ENCODE measurements at regions not wholly inside any gene's neighbourhood (a gene's known extent, or its start where the extent isn't known, plus 50 kb on each side); places are given as distances from the start of the nearest gene placed in this dataset.

DNA sequence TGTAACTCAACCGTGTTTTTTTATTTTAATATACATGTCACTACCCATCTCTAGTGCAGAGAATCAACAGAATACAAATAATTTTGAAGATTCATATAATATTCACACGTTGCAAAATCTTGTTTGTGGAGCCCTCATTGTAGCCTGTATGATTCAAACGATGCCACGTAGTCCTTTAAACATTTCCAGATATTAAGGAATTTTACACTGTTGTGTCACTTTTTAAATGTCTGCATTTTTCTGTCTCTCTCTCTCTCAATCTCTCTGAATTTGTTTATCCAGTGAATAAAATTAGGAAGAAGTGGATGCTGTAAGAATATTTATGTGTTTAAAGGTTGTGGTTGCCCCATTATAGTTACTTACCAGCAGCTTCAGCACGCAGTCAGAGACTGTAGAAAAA lies 262.0 kb downstream of the PAX1 start:
- WGBS, 2 donors: 75 to 76% methylated on average over 5 of the region's 5 CpGs
- Histone ChIP-seq H3K4me1 (no peaks in the 10 kb centered on the region), H3K9me3 (no peaks in the 10 kb centered on the region), H3K27me3 (no peaks in the 10 kb centered on the region), H3K36me3 (no peaks in the 10 kb centered on the region), H3K4me3 (no peak overlapping the region), H3K27ac (no peak overlapping the region)
- no peak for TF ChIP-seq POLR2AphosphoS5 (IDR thresholded peaks at IDR 0.05)
- TF ChIP-seq POLR2A (IDR thresholded peaks at IDR 0.05): no peak
- no peak for TF ChIP-seq EP300 (IDR thresholded peaks at IDR 0.05)
- TF ChIP-seq, protein P1, sequence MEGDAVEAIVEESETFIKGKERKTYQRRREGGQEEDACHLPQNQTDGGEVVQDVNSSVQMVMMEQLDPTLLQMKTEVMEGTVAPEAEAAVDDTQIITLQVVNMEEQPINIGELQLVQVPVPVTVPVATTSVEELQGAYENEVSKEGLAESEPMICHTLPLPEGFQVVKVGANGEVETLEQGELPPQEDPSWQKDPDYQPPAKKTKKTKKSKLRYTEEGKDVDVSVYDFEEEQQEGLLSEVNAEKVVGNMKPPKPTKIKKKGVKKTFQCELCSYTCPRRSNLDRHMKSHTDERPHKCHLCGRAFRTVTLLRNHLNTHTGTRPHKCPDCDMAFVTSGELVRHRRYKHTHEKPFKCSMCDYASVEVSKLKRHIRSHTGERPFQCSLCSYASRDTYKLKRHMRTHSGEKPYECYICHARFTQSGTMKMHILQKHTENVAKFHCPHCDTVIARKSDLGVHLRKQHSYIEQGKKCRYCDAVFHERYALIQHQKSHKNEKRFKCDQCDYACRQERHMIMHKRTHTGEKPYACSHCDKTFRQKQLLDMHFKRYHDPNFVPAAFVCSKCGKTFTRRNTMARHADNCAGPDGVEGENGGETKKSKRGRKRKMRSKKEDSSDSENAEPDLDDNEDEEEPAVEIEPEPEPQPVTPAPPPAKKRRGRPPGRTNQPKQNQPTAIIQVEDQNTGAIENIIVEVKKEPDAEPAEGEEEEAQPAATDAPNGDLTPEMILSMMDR (IDR thresholded peaks at IDR 0.05): no peak
- DNase-seq: no peak
- ATAC-seq (ENCODE audit: low FRiP score in 2 of 2): no peak

DNA sequence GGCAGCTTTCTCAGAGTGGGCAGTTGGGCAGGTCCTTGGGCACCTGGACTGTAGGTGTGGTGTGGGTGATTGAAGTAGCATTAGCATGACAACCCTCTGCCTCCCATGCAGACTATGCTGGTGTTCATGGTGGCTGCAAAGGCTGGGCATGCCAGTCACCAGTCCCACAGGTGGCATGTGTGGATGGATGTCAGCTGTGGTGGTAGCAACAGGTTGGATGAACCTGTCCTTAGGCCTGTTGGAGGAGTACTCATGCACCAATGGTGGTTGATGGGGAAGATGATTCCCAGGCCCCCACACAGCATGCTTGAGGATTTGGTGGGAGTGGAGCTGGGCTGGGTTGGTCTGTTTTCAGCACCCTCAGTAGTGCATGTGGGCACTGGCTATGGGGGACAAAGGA lies 251.1 kb downstream of the PAX1 start:
- DNase-seq (no peak), ATAC-seq (ENCODE audit: low FRiP score in 2 of 2) (peak in 1 of 2 donors; percentile 22)
- Histone ChIP-seq H3K4me1 (no peaks in the 10 kb centered on the region), H3K4me3 (no peak overlapping the region), H3K9me3 (peaks cover 0 to 4% (median 2%) of the 10 kb centered on the region in 4 donors), H3K27ac (no peak overlapping the region), H3K36me3 (no peaks in the 10 kb centered on the region), H3K27me3 (no peaks in the 10 kb centered on the region)
- TF ChIP-seq, protein P1 (IDR thresholded peaks at IDR 0.05): no peak

DNA sequence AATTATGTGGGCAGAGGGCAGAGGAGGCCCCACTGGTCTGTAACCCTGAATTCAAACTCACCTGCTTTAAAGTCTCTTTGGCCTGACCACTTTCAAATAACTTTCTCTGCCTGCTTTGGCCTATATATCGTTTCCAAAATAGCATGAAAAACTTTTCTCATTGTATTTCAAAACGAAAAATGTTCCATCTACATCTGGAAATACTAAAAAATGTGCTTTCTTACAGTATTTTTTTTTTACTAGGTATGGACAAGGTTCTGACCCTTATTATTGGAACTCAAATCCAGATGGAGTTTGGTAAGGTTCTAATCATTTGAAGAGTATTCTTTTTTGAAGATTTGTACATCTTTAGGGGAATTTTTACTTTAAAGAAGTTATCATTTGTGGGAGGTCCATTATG lies 241.9 kb downstream of the PAX1 start:
- no peak for ATAC-seq (ENCODE audit: low FRiP score in 2 of 2)
- no peak for TF ChIP-seq EP300 (IDR thresholded peaks at IDR 0.05)
- no peak for TF ChIP-seq POLR2AphosphoS5 (IDR thresholded peaks at IDR 0.05)
- TF ChIP-seq, protein P1 (IDR thresholded peaks at IDR 0.05): no peak
- no peak for TF ChIP-seq POLR2A (IDR thresholded peaks at IDR 0.05)
- Histone ChIP-seq H3K36me3 (no peaks in the 10 kb centered on the region), H3K27me3 (no peaks in the 10 kb centered on the region), H3K4me3 (no peak overlapping the region), H3K4me1 (no peaks in the 10 kb centered on the region), H3K27ac (no peak overlapping the region), H3K9me3 (no peaks in the 10 kb centered on the region)
- 56 to 60% methylated on average over 2 of the region's 2 CpGs for WGBS, 2 donors
- DNase-seq: no peak

DNA sequence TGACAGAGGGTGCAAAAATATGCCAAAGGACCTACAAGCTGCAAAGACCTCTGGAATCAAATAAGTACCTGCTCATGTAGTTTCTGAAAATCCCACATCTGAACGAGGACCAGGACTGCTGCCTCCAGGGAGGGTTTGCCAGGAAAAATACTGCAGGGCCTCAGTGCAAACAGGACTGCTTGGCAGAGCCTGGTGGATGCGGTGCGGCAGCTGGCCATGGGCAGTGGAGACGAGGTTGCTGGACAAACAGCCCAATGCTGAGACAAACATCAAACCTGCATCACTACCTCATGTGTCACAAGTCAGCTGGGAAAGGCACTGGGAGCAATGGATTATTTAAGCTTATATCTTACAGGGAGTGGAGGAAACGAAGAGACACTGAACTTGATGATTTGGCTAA lies 238.8 kb downstream of the PAX1 start:
- no peaks in the 10 kb centered on the region for H3K27me3 ChIP-seq
- TF ChIP-seq POLR2AphosphoS5 (IDR thresholded peaks at IDR 0.05): no peak
- TF ChIP-seq EP300 (IDR thresholded peaks at IDR 0.05): no peak
- TF ChIP-seq, protein P1 (IDR thresholded peaks at IDR 0.05): no peak
- TF ChIP-seq POLR2A (IDR thresholded peaks at IDR 0.05): no peak
- H3K36me3 ChIP-seq: no peaks in the 10 kb centered on the region
- 75 to 76% methylated on average over 5 of the region's 5 CpGs for WGBS, 2 donors
- H3K9me3 ChIP-seq: no peaks in the 10 kb centered on the region
- H3K4me3 ChIP-seq: no peak overlapping the region
- DNase-seq: peak in 1 of 2 donors; percentile 49
- no peak for ATAC-seq (ENCODE audit: low FRiP score in 2 of 2)
- H3K4me1 ChIP-seq: no peaks in the 10 kb centered on the region
- no peak overlapping the region for H3K27ac ChIP-seq

DNA sequence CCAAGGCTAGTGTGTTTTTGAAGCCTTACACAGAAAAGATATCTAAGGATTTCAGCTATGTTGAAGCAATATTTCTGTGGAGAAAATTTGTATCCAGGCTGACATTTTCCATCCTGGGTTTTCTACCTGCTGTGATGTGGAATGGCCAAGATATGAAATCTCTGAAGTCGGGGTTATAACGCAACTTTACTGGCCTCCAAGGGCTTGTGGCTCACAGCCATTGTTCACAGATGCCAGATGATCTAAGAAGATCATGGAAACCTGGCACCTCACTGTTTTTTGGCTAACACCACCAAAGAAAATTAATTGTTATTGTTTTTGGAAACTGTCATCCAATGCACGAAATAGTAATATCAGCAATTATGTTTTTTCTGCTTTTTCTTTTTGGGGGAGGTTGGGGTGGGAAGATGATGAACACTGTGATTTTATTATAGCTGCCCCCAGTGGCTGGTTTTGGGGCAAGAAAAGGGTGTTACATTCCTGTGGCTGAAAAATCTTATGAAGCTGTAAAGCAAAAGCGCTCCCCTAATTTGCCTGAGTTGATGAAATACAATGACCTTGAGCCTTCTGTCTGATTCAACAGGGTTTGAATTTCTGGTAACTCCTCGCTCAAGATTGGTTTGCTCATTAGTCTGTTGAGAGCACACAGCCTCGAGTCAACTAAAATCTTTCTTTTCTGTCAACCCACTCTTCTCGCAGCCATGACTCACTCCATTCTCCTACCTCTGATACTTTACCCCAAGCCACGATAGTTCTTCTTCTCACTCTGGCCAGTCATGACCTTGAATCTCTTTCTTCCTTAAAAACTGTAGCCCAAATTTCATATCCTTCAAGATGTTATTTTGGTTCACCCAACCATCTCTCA lies 236.7 kb downstream of the PAX1 start:
- Histone ChIP-seq H3K9me3 (no peaks in the 10 kb centered on the region), H3K36me3 (no peaks in the 10 kb centered on the region), H3K4me3 (no peak overlapping the region), H3K4me1 (no peaks in the 10 kb centered on the region), H3K27me3 (no peaks in the 10 kb centered on the region), H3K27ac (no peak overlapping the region)
- WGBS, 2 donors: 77 to 82% methylated on average over 8 of the region's 8 CpGs
- DNase-seq: no peak
- ATAC-seq (ENCODE audit: low FRiP score in 2 of 2): no peak
- TF ChIP-seq EP300 (IDR thresholded peaks at IDR 0.05): no peak
- no peak for TF ChIP-seq POLR2AphosphoS5 (IDR thresholded peaks at IDR 0.05)
- no peak for TF ChIP-seq POLR2A (IDR thresholded peaks at IDR 0.05)
- TF ChIP-seq, protein P1 (IDR thresholded peaks at IDR 0.05): no peak

Data from upper lobe of left lung (tissue), 6 donors.